ENCODE measurements at regions not wholly inside any gene's neighbourhood (a gene's known extent, or its start where the extent isn't known, plus 50 kb on each side); places are given as distances from the start of the nearest gene placed in this dataset.
"Not testable (repeated sequence)": the region's sequence is repeated elsewhere in the genome, so short reads cannot be mapped to it uniquely, and the experiment has no call there.

GRCh38 chr9:66206617-66207016 lies 469.7 kb downstream of the FOXD4L4 start:
- TF ChIP-seq CTCF, POLR2A (IDR thresholded peaks at IDR 0.05): not testable (repeated sequence)
